Upper lobe of left lung (tissue), 4 donors: ENCODE measurements at regions not wholly inside any gene's neighbourhood (a gene's known extent, or its start where the extent isn't known, plus 50 kb on each side); places are given as distances from the start of the nearest gene placed in this dataset.

ENCODE experiments used
- CTCF ChIP-seq, 6 experiments: fragments of 450-650 bp in 4 of 6; fragments of 200-600 bp in 2 of 6; sonication (generic) in 2 of 6; IDR thresholded peaks; one replicate each; pipeline ENCODE4 v1.5.1; 2016 to 2019; ENCODE audit warnings: antibody characterized with exemption in 6 of 6
- EP300 ChIP-seq, 4 donors: sonication (generic); formaldehyde crosslinking; IDR thresholded peaks; one replicate each; pipeline ENCODE4 v1.5.1; 2017; ENCODE audit warnings: antibody characterized with exemption in 4 of 4, control low read depth in 2 of 4
- POLR2A ChIP-seq, 4 donors: fragments of 450-650 bp; IDR thresholded peaks; one replicate each; pipeline ENCODE4 v1.5.1; 2016 to 2017; ENCODE audit warnings: antibody characterized with exemption in 4 of 4, mild to moderate bottlenecking in 2 of 4
- POLR2AphosphoS5 ChIP-seq, 2 donors: sonication (generic); formaldehyde crosslinking; IDR thresholded peaks; one replicate each; pipeline ENCODE4 v1.5.1; 2017; ENCODE audit warnings: antibody characterized with exemption in 2 of 2

GRCh38 chr3:23720059-23720458 is 85.7 kb upstream of the UBE2E1 start:
- TF ChIP-seq POLR2A (IDR thresholded peaks at IDR 0.05) (no peak), POLR2AphosphoS5 (IDR thresholded peaks at IDR 0.05) (no peak), CTCF (IDR thresholded peaks at IDR 0.05) (no peak), EP300 (IDR thresholded peaks at IDR 0.05) (no peak)
